COR-L47 (cell line): ENCODE measurements at regions not wholly inside any gene's neighbourhood (a gene's known extent, or its start where the extent isn't known, plus 50 kb on each side); places are given as distances from the start of the nearest gene placed in this dataset.
"Not testable (repeated sequence)": the region's sequence is repeated elsewhere in the genome, so short reads cannot be mapped to it uniquely, and the experiment has no call there.

Experiments used
- DNase-seq: peaks from one replicate; lab custom pipeline; 2025; lab: John Stamatoyannopoulos, UW

- DNase-seq = no peak
Observed at GRCh38 chrX:38940547-38940946, 139.3 kb downstream of the MID1IP1 start.

DNA sequence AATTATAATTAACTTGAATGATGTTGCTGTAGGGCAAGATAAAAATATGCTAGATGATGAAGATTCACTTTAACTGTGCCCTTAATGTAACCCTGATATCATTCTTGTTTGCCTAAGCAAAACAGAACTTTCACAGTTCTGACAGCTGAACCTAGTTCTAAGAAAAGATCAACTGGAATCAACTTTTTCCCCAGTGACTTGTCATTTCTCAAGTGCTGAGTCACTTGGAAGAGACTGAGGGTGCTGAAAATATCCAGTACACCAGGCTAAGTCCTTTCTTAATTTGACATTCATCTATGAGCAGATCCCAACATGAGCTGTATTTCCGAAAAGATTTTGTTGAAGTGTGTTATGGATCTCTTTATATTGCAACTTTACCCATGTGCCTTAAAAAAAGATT, 140.4 kb downstream of the MID1IP1 start:
- DNase-seq = no peak

GRCh38 chrX:38943120-38943519, 141.9 kb downstream of the MID1IP1 start:
- no peak for DNase-seq

DNA sequence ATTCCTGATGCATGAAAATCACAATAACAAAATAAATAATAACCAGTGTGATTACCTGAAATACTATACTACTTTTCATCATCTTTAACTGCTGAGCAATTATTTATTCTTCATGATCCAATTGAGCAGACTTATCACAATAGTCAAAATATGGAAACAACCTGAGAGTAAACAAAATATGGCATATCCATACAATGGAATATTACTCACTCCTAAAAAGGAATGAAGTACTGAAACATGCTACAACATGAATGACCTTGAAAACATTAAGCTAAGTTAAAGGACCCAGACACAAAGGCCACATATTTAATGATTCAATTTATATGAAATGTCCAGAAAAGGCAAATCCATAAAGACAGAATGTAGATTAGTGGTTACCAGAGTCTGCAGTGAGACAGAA, 146.8 kb downstream of the MID1IP1 start:
- no peak for DNase-seq

GRCh38 chrX:38954520-38954919, 153.3 kb downstream of the MID1IP1 start:
- DNase-seq = no peak

GRCh38 chrX:38959736-38960135, 158.5 kb downstream of the MID1IP1 start:
- DNase-seq = no peak

- DNase-seq = no peak
Observed at GRCh38 chrX:38960137-38960536, 158.9 kb downstream of the MID1IP1 start.

- DNase-seq = no peak
Observed at GRCh38 chrX:38961936-38962335, 160.7 kb downstream of the MID1IP1 start.

DNA sequence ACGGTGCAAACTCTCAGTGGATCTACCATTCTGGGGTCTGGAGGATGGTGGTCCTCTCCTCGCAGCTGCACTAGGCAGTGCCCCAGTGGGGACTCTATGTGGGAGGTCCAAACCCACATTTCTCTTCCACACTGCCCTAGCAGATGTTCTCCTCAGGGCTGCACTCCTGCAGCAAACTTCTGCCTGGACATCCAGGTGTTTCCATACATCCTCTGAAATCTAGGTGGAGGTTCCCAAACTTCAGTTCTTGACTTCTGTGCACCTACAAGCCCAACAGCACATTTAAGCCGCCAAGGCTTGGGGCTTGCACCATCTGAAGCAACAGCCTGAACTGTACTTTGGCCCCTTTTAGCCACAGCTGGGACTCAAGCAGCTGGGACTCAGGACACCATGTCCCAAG, 162.0 kb downstream of the MID1IP1 start:
- DNase-seq = not testable (repeated sequence)

DNA sequence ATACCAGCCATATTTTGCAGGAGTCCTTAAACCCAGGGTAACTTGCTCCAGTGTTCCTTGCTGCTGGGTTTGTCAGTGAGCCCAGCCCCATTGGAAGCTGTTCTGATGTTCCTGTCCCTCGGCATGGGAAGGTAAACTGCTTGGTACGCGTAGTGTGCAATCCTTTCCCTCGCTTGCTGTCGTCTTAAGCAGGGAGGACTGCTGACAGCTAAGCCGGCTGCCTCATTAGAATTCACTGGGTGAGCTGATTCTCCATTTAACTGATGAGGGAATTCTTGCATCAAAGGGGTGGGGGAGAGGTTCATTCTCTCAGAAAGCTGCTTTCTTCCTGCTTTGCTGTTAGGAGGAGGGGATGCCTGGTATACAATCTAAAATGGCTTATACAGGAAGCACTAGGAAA, 164.6 kb downstream of the MID1IP1 start:
- DNase-seq = no peak

DNA sequence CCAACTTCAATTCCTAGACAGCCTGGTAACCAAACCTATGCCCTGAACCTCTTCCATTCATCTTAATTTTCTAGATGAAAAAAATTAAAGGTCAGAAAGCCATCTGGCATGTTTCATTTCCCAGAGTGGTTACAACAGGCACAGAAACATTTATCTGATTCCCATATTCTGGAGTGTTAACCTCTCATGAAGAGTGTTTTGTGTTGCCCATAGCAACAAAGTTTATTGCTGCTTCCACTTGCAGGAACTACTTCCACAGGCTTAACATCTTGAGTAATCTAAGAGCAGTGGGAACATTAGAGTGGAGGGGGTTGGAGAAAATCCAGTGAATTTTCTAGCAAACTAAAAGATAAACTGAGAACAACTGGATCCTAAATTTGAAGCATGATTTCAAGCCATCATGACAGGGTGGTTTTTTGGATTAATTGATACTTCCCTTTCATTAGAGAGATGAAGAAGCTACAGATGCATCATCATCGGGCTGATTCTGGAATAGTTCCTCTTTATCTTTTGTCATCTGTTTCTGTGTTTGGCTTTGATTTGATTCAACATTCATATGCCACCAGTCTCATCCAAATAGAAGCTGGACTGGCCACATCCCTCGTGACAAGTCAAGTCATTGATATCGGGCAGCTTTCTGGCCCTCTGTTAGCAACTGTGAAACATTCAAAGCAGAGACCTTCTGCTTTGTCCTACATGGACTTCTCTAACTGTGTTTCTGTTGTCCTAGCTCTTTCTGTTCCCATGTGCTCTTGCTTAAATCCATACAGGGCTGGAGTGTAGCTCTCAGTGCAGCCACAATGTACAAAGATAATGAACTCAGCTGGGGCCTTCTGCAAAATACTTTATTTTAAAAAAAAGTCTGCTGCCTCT, 167.3 kb downstream of the MID1IP1 start:
- DNase-seq = no peak

- no peak for DNase-seq
Observed at GRCh38 chrX:38970074-38970473, 168.8 kb downstream of the MID1IP1 start.

DNA sequence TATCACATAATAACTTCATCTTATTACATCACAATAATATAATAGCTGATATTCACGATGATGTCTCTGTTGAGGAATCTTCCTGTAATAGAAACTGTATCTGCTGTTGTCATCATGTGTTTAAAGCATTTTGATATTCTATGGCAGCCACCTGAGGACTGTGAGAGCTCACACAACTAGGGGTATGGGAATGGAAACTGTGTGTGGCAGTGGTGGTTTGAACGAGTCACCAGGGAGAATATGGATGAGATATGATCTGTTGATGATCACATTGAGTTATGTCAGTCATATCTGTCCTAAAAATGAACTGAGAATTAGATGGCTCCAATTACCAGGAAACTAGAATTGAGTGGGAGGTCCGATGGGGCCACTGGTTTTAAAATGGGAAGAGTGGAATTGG, 169.6 kb downstream of the MID1IP1 start:
- no peak for DNase-seq

DNA sequence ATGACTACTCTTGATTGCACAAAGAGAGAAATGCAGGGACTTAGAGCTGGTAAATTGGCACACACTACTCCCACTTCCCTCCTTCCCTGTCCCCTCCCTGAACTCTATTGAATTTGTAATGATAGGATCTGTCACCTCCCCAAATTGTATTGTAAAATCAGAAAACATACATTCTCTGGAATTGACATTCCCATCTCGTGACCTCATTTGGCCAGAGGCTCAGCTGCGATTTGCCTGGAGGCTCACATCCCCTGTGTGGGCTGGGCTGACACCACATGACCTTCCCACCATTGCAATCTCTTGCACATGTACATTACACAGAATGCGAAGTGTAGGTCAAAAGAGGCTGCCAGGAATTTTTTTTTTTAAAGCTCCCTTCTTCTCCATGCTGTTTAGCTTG, 172.1 kb downstream of the MID1IP1 start:
- DNase-seq = no peak

- no peak for DNase-seq
Observed at GRCh38 chrX:38974542-38974941, 173.3 kb downstream of the MID1IP1 start.

- DNase-seq = no peak
Observed at GRCh38 chrX:38975368-38975942, 174.2 kb downstream of the MID1IP1 start.

DNA sequence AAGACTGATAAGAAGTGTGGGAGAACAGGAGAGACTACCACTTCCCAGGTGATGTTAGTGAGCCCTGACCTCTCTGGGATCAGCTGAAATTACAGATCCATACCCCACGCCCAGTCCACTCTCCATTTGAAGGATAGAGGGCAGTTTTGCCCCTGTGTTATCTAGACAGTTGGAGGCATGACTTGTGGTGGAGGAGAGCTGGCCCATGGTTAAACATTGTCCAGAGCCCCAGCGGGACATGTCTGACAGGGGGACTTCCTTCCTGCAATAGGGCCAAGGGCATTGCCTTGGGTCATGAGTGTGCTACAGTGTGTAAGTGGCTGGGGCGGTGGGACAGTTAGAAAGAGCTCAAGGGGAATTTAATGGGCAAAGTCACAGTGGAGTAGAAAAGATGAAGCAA, 181.1 kb downstream of the MID1IP1 start:
- DNase-seq = no peak

DNA sequence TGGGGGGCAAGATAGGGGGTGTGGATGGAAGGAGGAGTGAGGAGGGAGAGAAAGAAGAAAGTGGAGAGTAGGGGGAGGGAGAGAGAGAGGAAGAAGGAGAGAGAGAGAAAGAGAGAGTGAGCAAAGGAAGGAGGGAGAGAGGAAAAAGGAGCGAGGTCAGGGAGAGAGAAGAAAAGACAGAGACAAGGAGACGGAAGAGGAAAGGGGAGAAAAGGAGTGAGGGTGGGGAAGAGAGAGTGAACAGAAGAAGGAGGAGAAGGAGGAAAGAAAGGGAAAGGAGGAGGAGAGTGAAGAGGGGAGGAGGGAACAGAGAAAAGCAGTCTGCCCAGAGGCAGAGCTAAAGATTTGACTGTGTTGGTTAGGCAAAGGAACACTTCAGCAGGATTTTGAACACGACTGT, 181.6 kb downstream of the MID1IP1 start:
- no peak for DNase-seq

GRCh38 chrX:38985375-38985774, 184.1 kb downstream of the MID1IP1 start:
- peak; percentile 1 for DNase-seq

GRCh38 chrX:38985945-38986344, 184.7 kb downstream of the MID1IP1 start:
- no peak for DNase-seq

DNA sequence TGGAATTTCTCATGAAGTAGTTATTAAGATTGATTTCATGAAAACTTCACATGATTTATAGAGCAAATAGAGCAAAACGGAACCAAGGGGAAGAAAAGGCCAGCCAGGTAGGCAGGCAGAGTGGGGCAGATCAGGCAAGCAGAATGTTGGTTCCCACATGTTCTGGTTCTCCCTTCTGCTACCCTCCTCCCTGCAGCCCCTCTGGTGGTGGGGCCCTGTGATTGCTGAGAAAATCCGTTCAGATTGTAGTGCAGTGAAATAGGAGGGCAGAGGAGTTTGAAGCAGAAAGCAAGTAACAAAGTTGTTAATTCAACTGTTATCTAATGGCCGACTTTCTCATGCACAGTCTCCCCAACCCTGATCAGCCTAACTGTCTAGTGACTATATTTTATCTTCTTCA, 185.3 kb downstream of the MID1IP1 start:
- DNase-seq = no peak

DNA sequence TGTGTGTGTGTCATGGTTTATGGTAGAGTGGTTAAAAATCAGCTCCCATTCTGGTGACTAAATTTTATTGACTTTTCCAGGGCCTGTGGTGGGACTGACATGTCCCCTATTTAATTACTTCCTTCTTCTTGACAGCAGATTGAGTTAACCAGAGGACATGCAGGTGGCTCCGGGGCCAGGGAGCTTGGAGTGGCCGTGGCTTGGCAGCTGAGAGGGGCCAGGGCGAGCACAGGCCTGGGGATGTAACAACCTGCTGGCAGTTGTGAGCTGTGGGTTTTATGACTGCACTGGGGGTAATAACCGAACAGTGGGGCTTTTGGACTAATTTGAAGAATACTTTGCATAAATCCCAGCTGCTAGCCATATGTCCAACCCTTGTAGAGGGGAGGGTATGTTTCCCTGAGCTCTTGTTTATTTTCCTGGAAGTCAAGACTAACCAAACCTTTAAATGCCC, 186.0 kb downstream of the MID1IP1 start:
- no peak for DNase-seq

DNA sequence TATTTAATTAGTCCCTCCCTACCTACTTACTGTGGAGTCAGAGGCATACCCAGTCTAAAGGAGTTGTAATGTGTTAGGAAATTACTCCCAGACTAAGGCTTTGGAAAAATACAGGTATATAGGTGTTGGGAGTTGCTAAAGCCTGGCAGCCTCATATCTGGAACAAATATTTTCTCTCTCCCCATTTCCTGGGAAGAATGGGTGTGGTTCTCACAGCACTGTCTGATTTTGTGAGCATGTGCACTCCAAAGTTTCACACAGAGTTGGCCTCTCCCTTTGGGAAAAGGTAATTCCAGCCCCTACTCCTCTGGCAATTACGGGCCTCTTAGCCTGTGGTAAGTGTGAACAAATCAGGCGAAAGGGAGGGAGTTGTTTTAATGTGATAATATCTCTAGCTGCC, 187.0 kb downstream of the MID1IP1 start:
- no peak for DNase-seq

DNA sequence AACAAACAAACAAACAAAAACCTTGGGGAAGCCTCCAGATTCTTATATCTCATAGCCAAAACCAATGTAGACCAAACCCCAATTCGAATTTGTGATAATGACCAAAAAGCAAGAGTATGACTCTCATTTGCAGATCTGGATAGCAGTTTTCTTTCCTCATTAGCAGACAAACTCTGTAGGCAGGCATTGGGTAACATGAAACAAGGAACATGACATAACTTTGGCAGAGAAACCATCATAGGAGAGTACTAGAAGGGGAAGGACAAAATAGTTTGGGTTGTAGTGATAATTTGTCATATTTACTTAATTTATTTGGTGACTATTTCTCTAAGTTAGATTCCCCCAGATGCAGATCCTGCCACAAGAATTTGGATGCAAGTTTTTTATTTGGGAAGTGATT, 187.8 kb downstream of the MID1IP1 start:
- DNase-seq = no peak
